ENCODE measurements at regions not wholly inside any gene's neighbourhood (a gene's known extent, or its start where the extent isn't known, plus 50 kb on each side); places are given as distances from the start of the nearest gene placed in this dataset.

DNA sequence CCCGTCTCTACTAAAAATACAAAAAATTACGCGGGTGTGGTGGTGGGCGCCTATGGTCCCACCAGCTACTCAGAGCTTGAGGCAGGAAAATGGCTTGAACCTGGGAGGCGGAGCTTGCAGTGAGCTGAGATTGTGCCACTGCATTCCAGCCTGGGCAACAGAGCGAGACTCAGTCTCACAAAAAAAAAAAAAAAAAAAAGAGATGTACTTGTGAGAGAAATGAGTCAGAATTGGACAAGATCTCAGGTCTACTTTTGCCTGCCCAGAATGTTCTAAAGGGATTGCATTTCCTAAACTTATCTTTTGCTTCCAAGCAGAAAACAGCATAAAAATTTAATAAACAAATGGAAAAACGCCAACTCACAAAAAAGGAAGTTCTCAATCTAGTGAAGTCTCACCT is 167.5 kb downstream of the NR2F2 start:
- CTCF ChIA-PET, result no interaction called here
- Histone ChIP-seq H3K36me3 (ENCODE audit: control insufficient read depth, insufficient read depth, low read length) (no peaks in the 10 kb centered on the region), H3K9me3 (no peaks in the 10 kb centered on the region), H3K27me3 (replicated peaks; ENCODE audit: control insufficient read depth, insufficient read depth, low read length) (no peaks in the 10 kb centered on the region), H3K4me1 (no peaks in the 10 kb centered on the region), H3K4me3 (ENCODE audit: low read depth, low read length) (no peak overlapping the region)
- intact Hi-C loops (cut with micrococcal nuclease; ENCODE audit: unreplicated experiment), result no loop called here
- Mint-ChIP-seq H3K4me3 (ENCODE audit: unreplicated experiment) (no peak overlapping the region), H3K27ac (ENCODE audit: unreplicated experiment) (no peak overlapping the region), H3K36me3 (ENCODE audit: insufficient read depth, unreplicated experiment) (no peaks in the 10 kb centered on the region), H3K4me1 (ENCODE audit: low read depth, unreplicated experiment) (no peaks in the 10 kb centered on the region), H3K27me3 (ENCODE audit: insufficient read depth, unreplicated experiment) (peaks cover 7% of the 10 kb centered on the region), H3K9me3 (ENCODE audit: unreplicated experiment) (no peaks in the 10 kb centered on the region)
- no peak for DNase-seq
- BruUV-seq (replicated peaks), result no TSS peak
- POLR2A ChIA-PET, result no interaction called here
- TF ChIP-seq, protein P1, sequence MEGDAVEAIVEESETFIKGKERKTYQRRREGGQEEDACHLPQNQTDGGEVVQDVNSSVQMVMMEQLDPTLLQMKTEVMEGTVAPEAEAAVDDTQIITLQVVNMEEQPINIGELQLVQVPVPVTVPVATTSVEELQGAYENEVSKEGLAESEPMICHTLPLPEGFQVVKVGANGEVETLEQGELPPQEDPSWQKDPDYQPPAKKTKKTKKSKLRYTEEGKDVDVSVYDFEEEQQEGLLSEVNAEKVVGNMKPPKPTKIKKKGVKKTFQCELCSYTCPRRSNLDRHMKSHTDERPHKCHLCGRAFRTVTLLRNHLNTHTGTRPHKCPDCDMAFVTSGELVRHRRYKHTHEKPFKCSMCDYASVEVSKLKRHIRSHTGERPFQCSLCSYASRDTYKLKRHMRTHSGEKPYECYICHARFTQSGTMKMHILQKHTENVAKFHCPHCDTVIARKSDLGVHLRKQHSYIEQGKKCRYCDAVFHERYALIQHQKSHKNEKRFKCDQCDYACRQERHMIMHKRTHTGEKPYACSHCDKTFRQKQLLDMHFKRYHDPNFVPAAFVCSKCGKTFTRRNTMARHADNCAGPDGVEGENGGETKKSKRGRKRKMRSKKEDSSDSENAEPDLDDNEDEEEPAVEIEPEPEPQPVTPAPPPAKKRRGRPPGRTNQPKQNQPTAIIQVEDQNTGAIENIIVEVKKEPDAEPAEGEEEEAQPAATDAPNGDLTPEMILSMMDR (IDR thresholded peaks at IDR 0.05; ENCODE audit: insufficient read depth in 1 of 2, low read depth in 1 of 2, low read length in 1 of 2, severe bottlenecking in 1 of 2, unreplicated experiment in 1 of 2), result no peak

DNA sequence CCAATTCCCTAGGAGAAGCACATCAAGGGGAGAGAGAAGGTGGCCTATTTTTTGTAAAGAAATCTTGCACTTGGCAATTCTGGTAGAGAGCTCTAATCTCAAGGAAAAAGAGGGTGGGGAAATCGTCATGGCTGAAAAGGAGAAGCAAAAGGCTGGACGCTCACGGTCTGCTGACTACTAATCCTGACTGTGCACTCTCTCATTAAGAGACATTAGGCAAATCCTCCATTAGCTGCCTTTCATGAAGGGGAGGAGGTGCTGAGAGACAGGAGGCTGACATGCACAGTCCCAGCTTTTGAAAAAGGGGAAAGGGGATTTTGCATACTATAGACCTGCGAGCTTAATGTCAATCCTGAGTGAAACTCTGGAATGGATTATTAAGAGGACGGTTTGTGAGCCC is 170.0 kb downstream of the NR2F2 start:
- Histone ChIP-seq H3K4me1 (no peaks in the 10 kb centered on the region), H3K4me3 (ENCODE audit: low read depth, low read length) (no peak overlapping the region), H3K36me3 (ENCODE audit: control insufficient read depth, insufficient read depth, low read length) (no peaks in the 10 kb centered on the region), H3K9me3 (no peaks in the 10 kb centered on the region), H3K27me3 (replicated peaks; ENCODE audit: control insufficient read depth, insufficient read depth, low read length) (no peaks in the 10 kb centered on the region)
- Mint-ChIP-seq H3K36me3 (ENCODE audit: insufficient read depth, unreplicated experiment) (no peaks in the 10 kb centered on the region), H3K27ac (ENCODE audit: unreplicated experiment) (no peak overlapping the region), H3K4me1 (ENCODE audit: low read depth, unreplicated experiment) (no peaks in the 10 kb centered on the region), H3K27me3 (ENCODE audit: insufficient read depth, unreplicated experiment) (peaks cover 7% of the 10 kb centered on the region), H3K4me3 (ENCODE audit: unreplicated experiment) (no peak overlapping the region), H3K9me3 (ENCODE audit: unreplicated experiment) (no peaks in the 10 kb centered on the region)
- ChIA-PET CTCF (no interaction called here), POLR2A (no interaction called here)
- intact Hi-C loops (cut with micrococcal nuclease; ENCODE audit: unreplicated experiment), result no loop called here
- TF ChIP-seq, protein P1 (IDR thresholded peaks at IDR 0.05; ENCODE audit: insufficient read depth in 1 of 2, low read depth in 1 of 2, low read length in 1 of 2, severe bottlenecking in 1 of 2, unreplicated experiment in 1 of 2), result no peak
- DNase-seq, result no peak
- no TSS peak for BruUV-seq (replicated peaks)

DNA sequence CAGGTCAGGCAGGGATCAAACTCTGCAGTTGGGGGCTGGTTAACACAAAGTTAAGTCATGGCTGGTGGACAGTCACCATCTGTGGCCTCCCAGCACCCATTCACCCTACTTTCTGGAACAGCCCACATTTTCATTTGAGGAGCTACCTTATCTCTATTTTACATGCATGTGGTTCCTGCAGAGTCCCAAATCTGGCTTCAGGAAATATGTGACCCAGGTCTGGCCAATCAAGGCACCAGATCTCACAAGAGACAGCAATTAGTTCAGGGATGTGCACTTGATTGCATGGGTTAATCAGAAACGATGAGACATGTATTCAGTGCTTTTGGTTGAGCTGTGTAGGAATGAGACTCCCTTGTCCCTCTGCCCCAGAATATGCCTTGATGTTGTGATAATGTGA is 170.9 kb downstream of the NR2F2 start:
- CTCF ChIA-PET, result no interaction called here
- no peaks in the 10 kb centered on the region for H3K9me3 ChIP-seq
- H3K27me3 Mint-ChIP-seq (ENCODE audit: insufficient read depth, unreplicated experiment), result peaks cover 10% of the 10 kb centered on the region

More for the DNA sequence above, 170.9 kb downstream of the NR2F2 start:
- TF ChIP-seq, protein P1 (IDR thresholded peaks at IDR 0.05; ENCODE audit: insufficient read depth in 1 of 2, low read depth in 1 of 2, low read length in 1 of 2, severe bottlenecking in 1 of 2, unreplicated experiment in 1 of 2), result no peak
- Histone ChIP-seq H3K27me3 (replicated peaks; ENCODE audit: control insufficient read depth, insufficient read depth, low read length) (no peaks in the 10 kb centered on the region), H3K4me3 (ENCODE audit: low read depth, low read length) (no peak overlapping the region), H3K36me3 (ENCODE audit: control insufficient read depth, insufficient read depth, low read length) (no peaks in the 10 kb centered on the region), H3K4me1 (no peaks in the 10 kb centered on the region)
- no peak overlapping the region for H3K27ac Mint-ChIP-seq (ENCODE audit: unreplicated experiment)
- no peak overlapping the region for H3K4me3 Mint-ChIP-seq (ENCODE audit: unreplicated experiment)
- POLR2A ChIA-PET, result no interaction called here
- H3K36me3 Mint-ChIP-seq (ENCODE audit: insufficient read depth, unreplicated experiment), result no peaks in the 10 kb centered on the region
- H3K4me1 Mint-ChIP-seq (ENCODE audit: low read depth, unreplicated experiment), result no peaks in the 10 kb centered on the region
- intact Hi-C loops (cut with micrococcal nuclease; ENCODE audit: unreplicated experiment), result no loop called here
- no peak for DNase-seq
- H3K9me3 Mint-ChIP-seq (ENCODE audit: unreplicated experiment), result no peaks in the 10 kb centered on the region
- no TSS peak for BruUV-seq (replicated peaks)
